ENCODE measurements at regions not wholly inside any gene's neighbourhood (a gene's known extent, or its start where the extent isn't known, plus 50 kb on each side); places are given as distances from the start of the nearest gene placed in this dataset.

- Histone ChIP-seq H4K91ac (ENCODE audit: insufficient read depth, low read depth, low read length) (no peak overlapping the region), H3K9ac (ENCODE audit: low read depth, low read length) (no peak overlapping the region), H3K4me1 (ENCODE audit: control insufficient read depth, insufficient read depth, low read length) (no peaks in the 10 kb centered on the region; the same call in 1 of the 2 replicates), H3K27me3 (ENCODE audit: control insufficient read depth, insufficient read depth, low read length) (peaks cover 60% of the 10 kb centered on the region), H3K4me2 (ENCODE audit: low read depth, low read length) (no peak overlapping the region), H4K8ac (ENCODE audit: low read depth in 2 of 2, low read length in 2 of 2) (no peak overlapping the region), H2BK20ac (ENCODE audit: low read depth, low read length) (no peak overlapping the region), H2BK5ac (ENCODE audit: low read depth, low read length, poor library complexity, severe bottlenecking) (no peak overlapping the region), H4K5ac (ENCODE audit: low read depth, low read length) (no peak overlapping the region), H3K27ac (ENCODE audit: insufficient read depth, low read length) (no peak overlapping the region), H3K56ac (ENCODE audit: extremely low read depth, insufficient read depth, low read length) (no peak overlapping the region), H3K4me3 (ENCODE audit: insufficient read depth, low read depth, low read length) (no peak overlapping the region), H2BK120ac (ENCODE audit: low read depth, low read length) (no peak overlapping the region), H3K36me3 (ENCODE audit: control insufficient read depth, insufficient read depth, low read length) (no peaks in the 10 kb centered on the region), H4K20me1 (ENCODE audit: insufficient read depth, low read length) (no peaks in the 10 kb centered on the region), H2AK9ac (replicated peaks; ENCODE audit: low read depth, low read length, poor library complexity) (no peak overlapping the region), H3K23ac (ENCODE audit: low read depth, low read length) (no peak overlapping the region), H2AFZ (replicated peaks; ENCODE audit: low read length, poor library complexity) (peak overlapping the region; percentile 23), H3K14ac (replicated peaks; ENCODE audit: low read depth, low read length) (no peak overlapping the region), H3K79me1 (ENCODE audit: low read depth in 1 of 2, low read length in 2 of 2) (no peaks in the 10 kb centered on the region), H3K9me3 (ENCODE audit: control insufficient read depth, insufficient read depth, low read length) (no peaks in the 10 kb centered on the region; the same call in 1 of the 2 replicates), H2AK5ac (ENCODE audit: low read depth, low read length) (no peak overlapping the region), H3K4ac (ENCODE audit: low read depth, low read length) (no peak overlapping the region), H3K9me1 (ENCODE audit: insufficient read depth, low read length) (no peaks in the 10 kb centered on the region), H3K18ac (ENCODE audit: low read depth, low read length) (no peak overlapping the region), H2BK15ac (ENCODE audit: low read depth, low read length) (no peak overlapping the region)
- intact Hi-C loops (cut with micrococcal nuclease) = no loop called here
- CTCF ChIA-PET = no interaction called here
- no CpG with 5 or more reads among the region's 63 CpGs for WGBS, 2 experiments (ENCODE audit: extremely low coverage in 2 of 2, insufficient read length in 1 of 2)
- dilution Hi-C loops (cut with HindIII; ENCODE audit: low sequenced_read_pairs, unreplicated experiment) = no loop called here
- no TSS peak for BruUV-seq (replicated peaks)
- DNase-seq (no peak), ATAC-seq (ENCODE audit: low read depth) (no peak)
- in situ Hi-C loops (cut with MboI; ENCODE audit: low sequenced_read_pairs) = no loop called here
- POLR2A ChIA-PET (ENCODE audit: unreplicated experiment) = no interaction called here
- TF ChIP-seq CTCF (conservative IDR thresholded peaks at IDR 0.05; ENCODE audit: low read depth, low read length) (no peak), MXI1 (IDR thresholded peaks at IDR 0.05; ENCODE audit: borderline replicate concordance, low read depth, low read length) (no peak), CEBPB (IDR thresholded peaks at IDR 0.05; ENCODE audit: low read depth, low read length) (no peak), RAD21 (IDR thresholded peaks at IDR 0.05; ENCODE audit: low read length) (no peak), RFX5 (IDR thresholded peaks at IDR 0.05; ENCODE audit: low read depth, low read length) (no peak), FOS (IDR thresholded peaks at IDR 0.05; ENCODE audit: low read depth, low read length) (no peak)
Measured at GRCh38 chr17:68196394-68197090, 51.3 kb upstream of the AMZ2 start.

All from IMR-90 (cell line).